Activated T-cell treated with anti-CD3 and anti-CD28 coated beads, Interleukin-2, amount 50 U/mL, for 24 hours (primary cell): ENCODE measurements at regions not wholly inside any gene's neighbourhood (a gene's known extent, or its start where the extent isn't known, plus 50 kb on each side); places are given as distances from the start of the nearest gene placed in this dataset.
"Not testable (repeated sequence)": the region's sequence is repeated elsewhere in the genome, so short reads cannot be mapped to it uniquely, and the experiment has no call there.

Experiments used
- DNase-seq: peaks from one replicate; pipeline ENCODE4 v3.0.0-alpha.2; 2020
- H3K27ac Mint-ChIP-seq: 2 replicates; pipeline ENCODE4 v1.8.0; 2020; ENCODE audit warnings: mild to moderate bottlenecking, mixed read lengths
- H3K27me3 Mint-ChIP-seq: 2 replicates; pipeline ENCODE4 v1.8.0; 2020; ENCODE audit warnings: mixed read lengths
- H3K36me3 Mint-ChIP-seq: 2 replicates; pipeline ENCODE4 v1.8.0; 2020; ENCODE audit warnings: low read depth, mixed read lengths
- H3K4me1 Mint-ChIP-seq: 2 replicates; pipeline ENCODE4 v1.8.0; 2020; ENCODE audit warnings: low read depth, mixed read lengths
- H3K4me3 Mint-ChIP-seq: 2 replicates; pipeline ENCODE4 v1.8.0; 2020; ENCODE audit warnings: mild to moderate bottlenecking, moderate library complexity, mixed read lengths
- H3K9me3 Mint-ChIP-seq: 2 replicates; pipeline ENCODE4 v1.8.0; 2020; ENCODE audit warnings: mixed read lengths

- H3K27me3 Mint-ChIP-seq, result peaks cover 33% of the 10 kb centered on the region
- no peaks in the 10 kb centered on the region for H3K4me1 Mint-ChIP-seq
- DNase-seq, result no peak
- H3K9me3 Mint-ChIP-seq, result peaks cover 14% of the 10 kb centered on the region
- peaks cover 2% of the 10 kb centered on the region for H3K36me3 Mint-ChIP-seq
- no peak overlapping the region for H3K4me3 Mint-ChIP-seq
- no peak overlapping the region for H3K27ac Mint-ChIP-seq
Measured at GRCh38 chr14:101666264-101666663, 95.2 kb upstream of the PPP2R5C start.

- H3K4me3 Mint-ChIP-seq, result no peak overlapping the region
- H3K36me3 Mint-ChIP-seq, result peaks cover 2% of the 10 kb centered on the region
- H3K9me3 Mint-ChIP-seq, result peaks cover 14% of the 10 kb centered on the region
- no peaks in the 10 kb centered on the region for H3K4me1 Mint-ChIP-seq
- no peak overlapping the region for H3K27ac Mint-ChIP-seq
- no peak for DNase-seq
- H3K27me3 Mint-ChIP-seq, result peaks cover 19% of the 10 kb centered on the region
Measured at GRCh38 chr14:101669629-101670028, 91.9 kb upstream of the PPP2R5C start.

- DNase-seq, result no peak
- peaks cover 12% of the 10 kb centered on the region for H3K9me3 Mint-ChIP-seq
- no peak overlapping the region for H3K27ac Mint-ChIP-seq
- H3K4me3 Mint-ChIP-seq, result no peak overlapping the region
- H3K27me3 Mint-ChIP-seq, result no peaks in the 10 kb centered on the region
- no peaks in the 10 kb centered on the region for H3K4me1 Mint-ChIP-seq
- peaks cover 2% of the 10 kb centered on the region for H3K36me3 Mint-ChIP-seq
Measured at GRCh38 chr14:101673873-101674272, 87.6 kb upstream of the PPP2R5C start.

DNA sequence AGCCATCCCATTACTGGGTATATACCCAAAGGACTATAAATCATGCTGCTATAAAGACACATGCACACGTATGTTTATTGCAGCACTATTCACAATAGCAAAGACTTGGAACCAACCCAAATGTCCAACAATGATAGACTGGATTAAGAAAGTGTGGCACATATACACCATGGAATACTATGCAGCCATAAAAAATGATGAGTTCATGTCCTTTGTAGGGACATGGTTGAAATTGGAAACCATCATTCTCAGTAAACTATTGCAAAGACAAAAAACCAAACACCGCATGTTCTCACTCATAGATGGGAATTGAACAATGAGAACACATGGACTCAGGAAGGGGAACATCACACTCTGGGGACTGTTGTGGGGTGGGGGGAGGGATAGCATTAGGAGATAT, 85.7 kb upstream of the PPP2R5C start:
- H3K27ac Mint-ChIP-seq, H3K27me3 Mint-ChIP-seq: not testable (repeated sequence)

GRCh38 chr14:101677912-101678327, 83.6 kb upstream of the PPP2R5C start:
- H3K36me3 Mint-ChIP-seq, H3K9me3 Mint-ChIP-seq, H3K4me1 Mint-ChIP-seq, DNase-seq, H3K27ac Mint-ChIP-seq, H3K27me3 Mint-ChIP-seq, H3K4me3 Mint-ChIP-seq: not testable (repeated sequence)

More for the DNA sequence above, 85.7 kb upstream of the PPP2R5C start:
- not testable (repeated sequence) for H3K9me3 Mint-ChIP-seq, H3K4me1 Mint-ChIP-seq, H3K4me3 Mint-ChIP-seq, H3K36me3 Mint-ChIP-seq, DNase-seq

DNA sequence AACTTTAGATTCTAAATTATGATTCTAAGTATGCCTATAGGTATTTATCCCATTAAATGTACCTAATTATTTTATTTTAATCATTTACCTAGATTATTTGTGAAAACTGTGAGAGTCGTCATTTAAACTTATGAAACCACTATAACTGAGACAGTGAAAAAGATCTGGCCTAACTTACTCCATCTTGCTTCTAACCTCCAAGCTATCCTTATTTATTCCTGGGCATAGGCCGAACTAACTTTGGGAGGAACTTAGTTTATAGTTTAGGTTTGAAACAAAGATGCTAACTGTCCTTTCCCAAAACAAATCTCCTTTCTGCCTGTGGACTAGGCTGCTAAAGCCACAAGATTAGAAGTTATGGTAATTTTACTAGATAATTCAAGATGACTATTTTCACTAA, 79.7 kb upstream of the PPP2R5C start:
- H3K9me3 Mint-ChIP-seq, result no peaks in the 10 kb centered on the region
- no peak overlapping the region for H3K27ac Mint-ChIP-seq
- peaks cover 16% of the 10 kb centered on the region for H3K27me3 Mint-ChIP-seq
- no peaks in the 10 kb centered on the region for H3K4me1 Mint-ChIP-seq
- H3K36me3 Mint-ChIP-seq, result no peaks in the 10 kb centered on the region
- no peak for DNase-seq
- no peak overlapping the region for H3K4me3 Mint-ChIP-seq

DNA sequence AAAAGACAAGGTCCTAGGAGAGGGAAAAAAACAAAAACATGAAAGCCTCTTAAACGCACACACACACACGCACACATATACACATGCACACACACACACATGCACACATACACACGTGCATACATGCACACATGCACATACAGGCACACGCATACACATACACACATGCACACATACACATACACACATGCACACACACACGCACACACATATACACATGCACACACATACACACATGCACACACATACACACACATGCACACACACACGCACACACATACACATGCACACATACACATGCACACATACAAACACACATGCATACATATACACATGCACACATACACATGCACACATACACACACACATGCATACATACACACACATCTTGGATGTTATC, 78.1 kb upstream of the PPP2R5C start:
- no peak overlapping the region for H3K27ac Mint-ChIP-seq
- H3K27me3 Mint-ChIP-seq, result peaks cover 16% of the 10 kb centered on the region
- H3K36me3 Mint-ChIP-seq, result no peaks in the 10 kb centered on the region
- no peaks in the 10 kb centered on the region for H3K4me1 Mint-ChIP-seq
- no peaks in the 10 kb centered on the region for H3K9me3 Mint-ChIP-seq
- no peak for DNase-seq
- H3K4me3 Mint-ChIP-seq, result no peak overlapping the region

DNA sequence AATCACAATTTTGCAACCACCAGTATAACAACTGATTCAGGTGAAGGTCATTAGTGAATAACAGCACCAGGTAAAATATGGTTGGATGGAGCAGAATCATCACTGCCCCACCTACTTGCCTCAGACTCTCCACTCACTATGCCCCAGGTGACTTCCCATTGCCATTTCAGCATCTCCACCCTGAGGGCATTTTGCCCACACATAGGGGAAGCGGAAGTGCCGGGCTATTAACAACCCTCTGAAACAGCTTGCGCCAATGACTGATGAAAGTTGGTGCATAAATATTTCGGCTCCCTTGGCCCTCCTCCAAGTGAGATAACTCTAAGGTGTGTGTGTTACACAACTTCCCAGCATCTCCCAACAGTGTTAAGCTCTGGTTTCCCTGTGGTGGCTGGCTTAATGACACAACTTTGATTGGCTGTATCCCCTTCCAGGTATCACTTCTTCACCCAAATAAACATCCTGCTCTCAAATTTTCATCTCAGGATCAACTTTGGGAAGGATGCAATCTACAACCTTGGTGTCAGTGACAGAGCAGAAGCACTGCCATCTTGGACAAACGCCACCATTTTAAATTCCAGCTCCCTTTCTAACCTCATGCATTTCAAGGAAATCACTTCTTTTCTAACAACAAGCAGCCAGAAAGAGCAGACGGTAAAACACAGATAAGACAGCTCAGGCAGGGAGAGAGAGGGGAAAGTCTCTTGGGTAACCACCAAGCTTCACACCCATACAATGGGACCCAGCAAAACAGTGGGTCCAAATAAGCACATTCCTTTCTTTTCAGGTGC, 73.6 kb upstream of the PPP2R5C start:
- DNase-seq, result no peak
- no peaks in the 10 kb centered on the region for H3K4me1 Mint-ChIP-seq
- no peaks in the 10 kb centered on the region for H3K36me3 Mint-ChIP-seq
- H3K27ac Mint-ChIP-seq, result no peak overlapping the region
- peaks cover 10% of the 10 kb centered on the region for H3K27me3 Mint-ChIP-seq
- H3K9me3 Mint-ChIP-seq, result no peaks in the 10 kb centered on the region
- no peak overlapping the region for H3K4me3 Mint-ChIP-seq

DNA sequence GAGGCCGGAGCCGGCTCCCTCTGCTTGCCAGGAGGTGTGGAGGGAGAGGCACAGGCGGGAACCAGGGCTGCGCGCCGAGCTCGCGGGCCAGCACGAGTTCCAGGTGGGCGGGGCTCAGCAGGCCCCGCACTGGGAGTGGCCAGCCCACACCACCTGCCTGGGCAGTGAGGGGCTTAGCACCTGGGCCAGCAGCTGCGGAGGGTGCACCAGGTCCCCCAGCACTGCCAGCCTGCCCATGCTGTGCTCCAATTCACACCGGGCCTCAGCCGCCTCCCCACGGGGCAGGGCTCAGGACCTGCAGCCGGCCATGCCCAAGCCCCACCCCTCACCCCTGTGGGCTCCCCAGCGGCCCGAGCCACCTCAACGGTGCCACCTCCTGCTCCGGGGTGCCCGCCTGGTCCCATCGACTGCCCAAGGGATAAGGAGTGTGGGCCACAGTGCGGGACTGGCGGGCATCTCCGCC, 72.4 kb upstream of the PPP2R5C start:
- no peak overlapping the region for H3K27ac Mint-ChIP-seq
- no peaks in the 10 kb centered on the region for H3K36me3 Mint-ChIP-seq
- H3K27me3 Mint-ChIP-seq, result peaks cover 10% of the 10 kb centered on the region
- DNase-seq, result no peak
- H3K9me3 Mint-ChIP-seq, result no peaks in the 10 kb centered on the region
- H3K4me1 Mint-ChIP-seq, result no peaks in the 10 kb centered on the region
- no peak overlapping the region for H3K4me3 Mint-ChIP-seq

GRCh38 chr14:101689966-101690365, 71.5 kb upstream of the PPP2R5C start:
- not testable (repeated sequence) for H3K4me1 Mint-ChIP-seq, H3K36me3 Mint-ChIP-seq, H3K4me3 Mint-ChIP-seq, DNase-seq, H3K27me3 Mint-ChIP-seq, H3K27ac Mint-ChIP-seq, H3K9me3 Mint-ChIP-seq

GRCh38 chr14:101695659-101696058, 65.8 kb upstream of the PPP2R5C start:
- no peaks in the 10 kb centered on the region for H3K27me3 Mint-ChIP-seq
- no peak overlapping the region for H3K27ac Mint-ChIP-seq
- peaks cover 17% of the 10 kb centered on the region for H3K9me3 Mint-ChIP-seq
- no peak overlapping the region for H3K4me3 Mint-ChIP-seq
- no peaks in the 10 kb centered on the region for H3K36me3 Mint-ChIP-seq
- H3K4me1 Mint-ChIP-seq, result no peaks in the 10 kb centered on the region
- no peak for DNase-seq

- DNase-seq, result no peak
- no peaks in the 10 kb centered on the region for H3K9me3 Mint-ChIP-seq
- H3K36me3 Mint-ChIP-seq, result no peaks in the 10 kb centered on the region
- H3K4me3 Mint-ChIP-seq, result no peak overlapping the region
- H3K27ac Mint-ChIP-seq, result no peak overlapping the region
- peaks cover 34% of the 10 kb centered on the region for H3K4me1 Mint-ChIP-seq
- no peaks in the 10 kb centered on the region for H3K27me3 Mint-ChIP-seq
Measured at GRCh38 chr14:101704140-101704539, 57.4 kb upstream of the PPP2R5C start.

DNA sequence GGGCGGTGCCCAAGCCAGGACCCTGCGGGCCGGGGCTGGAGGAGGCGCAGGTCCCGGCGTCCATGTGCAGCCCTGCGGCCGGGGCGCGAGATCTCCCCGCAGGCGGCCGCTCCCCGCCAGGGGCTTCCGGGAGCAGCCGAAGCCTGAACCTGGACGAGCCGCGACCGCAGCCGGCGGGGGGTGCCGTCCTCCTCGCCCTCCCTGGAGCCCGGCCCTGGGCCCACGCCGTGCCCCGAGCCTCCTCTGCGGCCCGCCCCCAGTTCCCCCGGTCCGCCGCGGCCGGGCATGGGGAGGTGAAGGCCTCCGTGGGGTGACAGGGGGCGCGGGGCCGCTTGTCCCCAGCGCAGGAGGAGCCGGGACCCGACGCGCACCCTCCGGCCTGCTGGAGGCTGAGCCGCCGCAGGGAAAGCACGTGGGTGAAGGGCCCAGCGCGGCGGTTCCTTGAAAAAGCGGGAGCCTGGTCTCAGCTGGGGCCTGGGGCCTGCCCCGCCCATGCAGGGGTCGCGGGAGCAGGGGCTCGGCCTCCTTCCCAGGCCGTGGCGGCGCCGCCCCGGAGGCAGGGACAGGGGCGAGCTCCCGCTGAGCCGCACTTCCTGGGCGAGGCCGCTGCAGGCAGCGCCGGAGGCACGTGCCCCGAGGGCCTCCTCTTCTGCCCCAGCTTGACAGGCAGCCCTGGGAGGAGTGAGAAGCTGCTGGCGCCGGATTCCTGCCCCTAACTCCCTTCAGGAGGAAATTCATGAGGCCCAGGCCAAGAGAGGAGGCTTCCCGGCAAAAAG, 55.6 kb upstream of the PPP2R5C start:
- Mint-ChIP-seq H3K27me3 (no peaks in the 10 kb centered on the region), H3K36me3 (no peaks in the 10 kb centered on the region), H3K4me3 (no peak overlapping the region), H3K9me3 (no peaks in the 10 kb centered on the region), H3K27ac (peak overlapping the region; percentile 88), H3K4me1 (peaks cover 39% of the 10 kb centered on the region)
- DNase-seq, result peak; percentile 85

- H3K4me3 Mint-ChIP-seq, result peak overlapping the region; percentile 15
- H3K27ac Mint-ChIP-seq, result peak overlapping the region; percentile 88
- H3K27me3 Mint-ChIP-seq, result no peaks in the 10 kb centered on the region
- peaks cover 42% of the 10 kb centered on the region for H3K4me1 Mint-ChIP-seq
- H3K36me3 Mint-ChIP-seq, result no peaks in the 10 kb centered on the region
- H3K9me3 Mint-ChIP-seq, result no peaks in the 10 kb centered on the region
- no peak for DNase-seq
Measured at GRCh38 chr14:101706509-101707067, 54.9 kb upstream of the PPP2R5C start.
